ENCODE measurements at regions not wholly inside any gene's neighbourhood (a gene's known extent, or its start where the extent isn't known, plus 50 kb on each side); places are given as distances from the start of the nearest gene placed in this dataset.

GRCh38 chr16:9511389-9511788 lies 419.9 kb downstream of the HAPSTR1 start:
- TF ChIP-seq CTCF (IDR thresholded peaks at IDR 0.05) (no peak), POLR2A (IDR thresholded peaks at IDR 0.05) (no peak)

All from uterus (tissue), 2 donors.